GM21526 (cell line): ENCODE measurements at regions not wholly inside any gene's neighbourhood (a gene's known extent, or its start where the extent isn't known, plus 50 kb on each side); places are given as distances from the start of the nearest gene placed in this dataset.
"Not testable (repeated sequence)": the region's sequence is repeated elsewhere in the genome, so short reads cannot be mapped to it uniquely, and the experiment has no call there.

Experiments used
- ATAC-seq: cut with Tn5 transposase; IDR thresholded peaks from one replicate; pipeline ENCODE4 v1.9.1; 2021; ENCODE audit warnings: moderate library complexity; ENCODE audit not compliant: unreplicated experiment, low FRiP score

DNA sequence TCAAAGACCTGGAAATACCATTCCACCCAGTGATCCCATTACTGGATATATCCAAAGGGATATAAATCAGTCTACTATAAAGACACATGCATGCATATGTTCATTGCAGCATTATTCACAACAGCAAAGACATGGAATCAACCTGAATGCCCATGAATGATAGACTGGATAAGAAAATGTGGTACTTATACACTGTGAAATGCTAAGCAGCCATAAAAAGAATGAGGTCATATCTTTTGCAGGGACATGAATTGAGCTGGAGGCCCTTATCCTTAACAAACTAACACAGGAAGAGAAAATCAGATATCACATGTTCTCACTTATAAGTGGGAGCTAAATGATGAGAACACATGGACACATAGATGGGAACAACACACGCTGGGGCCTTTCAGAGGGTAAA lies 174.0 kb upstream of the GIMD1 start:
- not testable (repeated sequence) for ATAC-seq

DNA sequence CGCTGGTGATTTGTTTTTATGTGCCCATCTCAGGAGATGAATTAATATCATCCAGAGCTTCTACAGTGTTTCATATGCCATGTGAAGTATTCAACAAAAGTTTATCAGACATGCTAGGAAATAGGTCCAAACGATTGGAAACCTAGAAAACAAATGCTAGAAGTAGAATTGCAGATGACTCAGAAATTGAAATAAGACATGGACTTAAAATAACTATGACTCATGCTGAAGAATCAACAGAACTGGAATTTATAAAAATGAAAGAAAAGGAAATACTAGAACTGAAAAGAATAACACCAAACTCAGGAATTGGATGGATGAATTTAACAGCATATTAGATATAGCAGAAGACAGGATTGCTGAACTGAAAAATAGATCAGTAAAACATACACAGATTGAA lies 172.7 kb upstream of the GIMD1 start:
- no peak for ATAC-seq

DNA sequence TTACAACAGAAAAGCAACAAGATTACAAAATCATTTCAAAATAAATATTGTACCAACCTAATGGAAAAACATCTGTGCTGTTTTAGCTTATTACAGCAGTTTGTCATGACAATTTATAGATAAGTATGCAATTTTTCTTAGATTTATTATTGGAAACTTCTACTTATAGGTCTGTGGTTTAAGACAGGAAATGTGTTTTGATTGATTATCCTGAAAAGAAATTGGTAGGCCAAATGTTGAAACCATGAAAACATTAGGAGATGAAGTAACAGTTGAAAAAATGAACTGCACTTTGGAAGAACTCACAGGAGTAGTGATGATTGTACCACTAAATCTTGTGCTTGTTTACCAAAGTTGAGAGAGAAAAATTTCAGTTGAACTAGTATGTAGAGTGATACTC lies 162.2 kb upstream of the GIMD1 start:
- no peak for ATAC-seq

DNA sequence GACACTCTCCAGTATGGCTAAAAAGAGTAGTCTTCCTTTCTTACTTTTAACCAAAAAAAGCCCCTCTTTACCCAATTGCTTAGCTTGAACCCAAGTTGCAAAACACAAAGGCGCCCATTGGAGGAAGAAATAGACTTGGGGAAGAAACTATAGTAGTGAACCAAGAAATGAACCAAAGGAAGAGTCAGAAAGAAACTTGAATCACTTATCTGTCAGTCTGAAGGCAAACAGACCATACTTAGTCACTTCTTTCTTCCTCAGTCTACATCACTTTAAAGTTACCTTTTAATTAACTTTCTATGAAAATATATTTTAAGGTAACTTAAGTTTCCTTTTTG lies 161.4 kb upstream of the GIMD1 start:
- no peak for ATAC-seq

DNA sequence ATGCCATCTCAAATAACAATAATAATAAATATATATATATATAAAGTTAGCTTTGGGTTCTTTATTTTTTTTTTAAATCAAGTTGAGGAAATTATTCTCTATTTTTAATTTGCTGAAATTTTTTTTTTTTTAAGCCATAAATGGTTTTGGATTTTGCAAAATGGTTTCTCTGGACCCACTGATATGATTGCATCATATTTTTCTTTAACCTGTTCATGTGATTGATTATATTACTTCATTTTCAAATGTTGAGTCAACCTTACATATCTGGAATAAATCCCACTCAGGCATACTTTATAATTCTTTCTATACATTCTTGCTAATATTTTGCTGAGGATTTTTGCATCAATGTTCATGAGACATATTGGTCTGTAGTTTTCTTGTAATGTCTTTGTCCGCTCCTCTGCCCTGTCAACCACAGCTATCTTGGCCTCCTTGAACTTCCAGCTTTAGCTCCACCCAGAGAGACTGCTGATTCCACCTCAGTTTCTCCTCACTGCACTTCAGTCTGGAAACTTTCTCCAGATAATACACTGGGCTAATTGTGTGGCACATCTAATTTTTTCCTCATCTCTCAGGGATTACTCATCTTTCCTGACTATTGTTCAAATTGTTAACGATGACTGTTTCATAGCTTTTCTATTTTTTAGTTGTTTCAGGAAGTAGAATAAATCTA lies 160.9 kb upstream of the GIMD1 start:
- ATAC-seq: no peak

DNA sequence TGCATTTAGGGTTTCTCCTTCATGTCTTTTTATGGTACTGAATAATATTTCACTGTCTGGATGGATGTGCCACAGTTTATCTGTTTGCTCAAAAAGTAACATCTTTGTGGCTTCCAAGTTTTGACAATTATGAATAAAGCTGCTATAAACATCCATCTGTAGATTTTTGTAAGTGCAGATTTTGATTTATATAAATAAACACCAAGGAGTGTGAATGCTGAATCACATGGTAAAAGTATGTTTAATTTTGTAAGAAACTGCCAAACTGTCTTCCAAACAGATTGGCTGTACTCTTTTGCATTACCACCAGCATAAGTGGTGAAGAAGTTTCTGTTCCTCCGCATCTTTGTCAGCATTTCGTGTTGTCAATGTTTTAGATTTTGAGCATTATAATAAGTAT lies 158.7 kb upstream of the GIMD1 start:
- ATAC-seq: no peak

DNA sequence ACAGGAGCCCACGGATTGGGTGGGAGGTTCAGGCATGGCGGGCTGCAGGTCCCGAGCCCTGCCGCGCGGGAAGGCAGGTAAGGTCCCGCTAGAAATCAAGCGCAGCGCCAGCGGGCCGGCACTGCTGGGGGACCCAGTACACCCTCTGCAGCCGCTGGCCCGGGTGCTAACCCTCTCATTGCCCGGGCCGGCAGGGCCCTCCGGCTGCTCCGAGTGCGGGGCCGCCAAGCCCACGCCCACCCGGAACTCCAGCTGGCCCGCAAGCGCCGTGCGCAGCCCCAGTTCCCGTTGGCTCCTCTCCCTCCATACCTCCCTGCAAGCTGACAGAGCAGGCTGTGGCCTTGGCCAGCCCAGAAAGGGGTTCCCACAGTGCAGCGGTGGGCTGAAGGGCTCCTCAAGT lies 156.8 kb upstream of the GIMD1 start:
- ATAC-seq: not testable (repeated sequence)

DNA sequence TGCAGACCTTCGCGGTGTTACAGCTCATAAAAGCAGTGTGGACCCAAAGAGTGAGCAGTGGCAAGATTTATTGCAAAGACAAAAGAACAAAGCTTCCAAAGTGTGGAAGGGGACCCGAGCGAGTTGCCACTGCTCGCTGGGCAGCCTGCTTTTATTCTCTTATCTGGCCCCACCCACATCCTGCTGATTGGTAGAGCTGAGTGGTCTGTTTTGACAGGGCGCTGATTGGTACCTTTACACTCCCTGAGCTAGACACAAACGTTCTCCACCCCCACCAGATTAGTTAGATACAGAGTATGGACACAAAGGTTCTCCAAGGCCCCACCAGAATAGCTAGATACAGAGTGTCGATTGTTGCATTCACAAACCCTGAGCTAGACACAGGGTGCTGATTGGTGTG lies 156.2 kb upstream of the GIMD1 start:
- not testable (repeated sequence) for ATAC-seq

DNA sequence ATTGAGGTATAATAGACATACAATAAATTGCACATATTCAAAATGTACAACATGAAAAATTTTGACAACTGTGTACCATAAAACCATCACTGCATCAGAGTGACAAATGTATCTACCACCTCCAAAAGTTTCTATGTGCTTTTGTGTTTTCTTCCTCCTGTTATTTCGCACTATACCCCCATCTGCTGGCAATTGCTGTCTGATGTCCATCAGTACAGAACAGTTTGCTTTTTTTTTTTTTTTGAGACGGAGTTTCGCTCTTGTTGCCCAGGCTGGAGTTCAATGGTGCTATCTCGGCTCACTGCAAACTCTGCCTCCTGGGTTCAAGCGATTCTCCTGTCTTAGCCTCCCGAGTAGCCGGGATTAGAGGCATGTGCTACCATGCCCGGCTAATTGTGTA lies 154.3 kb upstream of the GIMD1 start:
- ATAC-seq: no peak

DNA sequence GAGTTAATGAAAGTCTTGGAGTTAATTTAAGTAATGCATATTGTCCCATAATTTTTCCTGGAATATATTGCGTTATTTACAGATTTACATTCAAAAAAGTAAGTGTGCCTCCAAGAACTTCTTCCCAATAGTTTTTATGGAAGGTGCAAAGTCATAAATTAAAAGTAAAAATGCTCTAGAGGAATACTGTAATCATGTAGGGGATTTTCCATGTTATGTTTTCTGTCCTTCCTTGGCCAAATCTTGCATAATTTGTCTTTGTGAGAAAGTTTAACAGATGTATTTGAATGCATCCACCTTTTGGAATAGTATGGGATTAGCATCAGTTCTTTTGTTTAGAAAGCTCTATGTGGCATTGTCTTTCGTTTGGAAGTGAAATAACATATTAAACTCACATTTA lies 144.1 kb upstream of the GIMD1 start:
- no peak for ATAC-seq

DNA sequence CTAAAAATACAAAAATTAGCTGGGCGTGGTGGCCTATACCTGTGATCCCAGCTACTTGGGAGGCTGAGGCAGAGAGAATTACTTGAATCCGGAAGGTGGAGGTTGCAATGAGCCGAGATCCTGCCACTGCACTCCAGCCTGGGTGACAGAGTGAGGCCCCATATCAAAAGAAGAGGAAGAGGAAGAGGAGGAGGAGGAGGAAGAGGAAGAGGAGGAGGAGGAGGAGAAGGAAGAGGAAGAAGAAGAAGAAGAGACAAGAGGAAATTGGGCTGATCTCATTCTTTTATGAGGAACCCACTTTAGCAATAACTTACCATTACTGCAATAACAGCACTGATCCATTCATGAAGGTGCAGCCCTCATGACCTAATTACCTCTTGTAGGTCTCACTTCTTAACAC lies 138.9 kb upstream of the GIMD1 start:
- ATAC-seq: no peak

DNA sequence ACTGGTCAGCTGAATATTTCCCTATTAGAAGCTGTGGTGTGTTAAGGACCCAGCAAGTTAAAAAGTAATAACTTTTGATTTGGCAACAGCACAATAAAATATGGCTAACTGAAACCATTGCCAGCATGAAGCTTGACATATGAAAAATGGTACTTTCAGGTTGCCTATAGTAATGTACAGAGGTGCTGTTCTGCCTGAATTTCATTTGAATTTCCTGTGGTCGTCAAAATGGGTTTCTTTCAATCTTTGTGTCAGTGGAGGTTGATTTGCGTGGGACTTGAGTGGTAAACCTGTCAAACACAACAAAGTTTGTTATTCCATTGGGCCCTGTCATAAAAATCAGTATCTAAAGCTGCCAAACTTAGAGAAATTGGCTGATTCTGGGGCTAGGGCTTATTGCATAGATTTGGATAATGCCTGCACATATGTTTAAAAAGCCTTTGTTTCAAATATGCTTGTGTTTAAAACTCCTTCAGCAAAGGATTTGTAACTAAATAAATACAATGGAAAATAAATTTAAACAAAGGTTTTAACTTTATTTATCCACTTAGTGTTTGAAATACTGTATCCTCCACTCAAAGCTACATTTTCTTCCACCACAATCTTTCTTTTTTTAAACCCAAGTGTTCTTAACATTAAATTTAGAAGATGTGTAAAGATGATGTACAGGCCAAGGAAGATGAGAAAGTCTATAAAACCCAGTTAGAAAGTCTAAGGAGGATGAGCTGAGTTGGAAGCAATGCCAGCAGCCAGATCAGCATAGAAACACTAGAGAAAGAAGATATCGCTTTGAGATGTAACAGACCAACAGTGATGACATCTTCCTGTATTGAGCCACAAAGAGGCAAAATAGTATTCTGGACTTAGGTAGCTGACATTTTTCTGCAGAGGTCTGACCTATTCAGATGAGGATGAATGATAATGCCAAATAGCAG lies 134.8 kb upstream of the GIMD1 start:
- ATAC-seq: no peak

DNA sequence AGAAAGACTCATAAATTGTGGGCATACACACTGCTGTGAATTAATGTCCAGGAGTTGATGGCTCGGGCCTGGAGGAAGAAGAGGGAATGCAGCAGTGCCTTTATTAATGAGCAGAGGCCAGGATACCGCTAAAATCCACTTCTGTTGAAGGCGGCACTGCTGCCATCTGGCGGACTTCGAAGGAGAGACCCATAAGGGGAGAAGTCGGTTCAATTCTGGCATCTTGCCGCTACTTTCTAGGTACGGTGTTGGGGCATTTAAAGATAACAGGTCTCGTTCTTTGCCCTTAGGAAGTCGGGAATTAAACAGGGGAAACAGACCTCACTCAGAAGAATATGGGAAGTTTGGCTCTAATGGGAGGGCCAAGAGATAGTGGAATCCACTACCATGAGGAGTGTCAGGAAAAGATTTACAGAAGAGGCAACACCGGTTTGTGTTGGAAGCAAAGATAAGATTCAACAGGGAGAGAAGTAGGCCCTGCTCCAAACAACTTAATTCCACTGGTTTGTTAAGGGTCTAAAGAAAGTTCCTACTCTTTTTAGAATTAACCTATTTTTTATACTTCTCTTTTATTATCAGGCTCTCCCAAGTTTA lies 133.6 kb upstream of the GIMD1 start:
- peak; percentile 92 for ATAC-seq

DNA sequence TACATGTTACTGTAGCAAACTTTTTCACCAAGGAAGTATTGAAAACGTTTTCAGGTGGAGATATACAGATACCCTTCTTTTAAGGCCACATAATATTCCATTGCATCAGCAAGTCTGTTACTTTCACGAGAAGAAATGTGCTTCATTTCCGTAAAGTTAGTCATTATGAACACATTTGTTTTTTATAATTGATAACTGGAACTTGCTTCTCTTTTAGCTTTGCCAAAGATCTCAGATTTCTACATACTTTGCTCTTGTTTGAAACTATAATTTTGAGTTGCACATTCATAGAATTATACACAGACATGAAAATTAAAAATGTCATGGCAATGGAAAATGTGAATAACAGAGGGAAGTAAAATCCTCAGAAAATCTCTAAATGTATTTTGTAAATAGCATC lies 128.7 kb upstream of the GIMD1 start:
- no peak for ATAC-seq

DNA sequence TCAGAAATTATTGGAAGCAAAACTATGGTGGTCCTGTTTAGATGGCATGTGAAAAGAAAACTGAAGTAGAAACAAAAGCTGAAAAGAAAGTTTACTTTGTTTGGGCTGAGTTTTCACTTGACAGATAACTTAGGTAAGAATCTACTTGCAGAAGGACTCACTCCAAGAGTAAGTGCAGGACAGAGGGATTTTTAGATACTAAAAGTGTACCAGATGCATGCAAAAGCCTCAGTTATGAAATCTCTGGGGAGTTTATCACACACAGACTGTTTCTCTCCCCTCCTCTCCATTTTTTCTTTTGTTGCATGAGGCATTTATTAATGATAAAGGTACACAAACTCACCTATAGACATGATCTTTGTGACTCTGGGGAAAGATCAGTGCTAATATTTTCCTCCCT lies 127.5 kb upstream of the GIMD1 start:
- no peak for ATAC-seq

DNA sequence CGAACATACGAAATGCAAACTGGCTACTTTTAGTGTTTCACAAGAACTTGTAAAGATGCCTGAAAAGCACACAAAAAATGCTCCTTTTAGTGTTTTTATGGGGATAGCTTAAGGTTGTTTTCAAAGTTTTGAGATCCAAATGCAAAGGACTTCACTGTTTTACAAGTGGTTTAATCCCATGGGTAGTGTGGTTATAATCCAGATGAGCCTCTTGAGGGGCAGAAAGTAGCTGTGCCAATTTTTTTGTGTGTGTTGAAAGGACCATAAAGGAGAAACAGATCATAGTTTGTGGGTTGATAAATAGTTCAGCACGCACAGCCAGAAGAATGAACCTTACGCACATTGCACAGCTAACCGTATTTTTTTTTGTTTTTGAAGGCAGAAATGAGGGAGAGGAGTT lies 126.9 kb upstream of the GIMD1 start:
- no peak for ATAC-seq

DNA sequence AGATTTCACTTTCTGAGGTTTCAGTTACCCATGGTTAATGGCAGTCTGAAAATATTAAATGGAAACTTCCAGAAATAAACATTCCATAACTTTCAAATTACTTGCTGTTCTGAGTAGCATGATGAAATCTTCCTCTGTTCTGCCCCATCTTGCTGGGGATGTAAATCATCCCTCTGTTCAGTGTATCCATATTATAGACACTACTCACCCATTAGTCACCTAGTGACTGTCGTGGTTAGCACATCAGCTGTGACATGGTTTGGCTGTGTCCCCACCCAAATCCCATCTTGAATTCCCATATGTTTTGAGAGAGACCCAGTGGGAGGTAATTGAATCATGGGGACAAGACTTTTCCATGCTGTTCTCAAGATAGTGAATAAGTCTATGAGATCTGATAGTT lies 125.5 kb upstream of the GIMD1 start:
- ATAC-seq: no peak

DNA sequence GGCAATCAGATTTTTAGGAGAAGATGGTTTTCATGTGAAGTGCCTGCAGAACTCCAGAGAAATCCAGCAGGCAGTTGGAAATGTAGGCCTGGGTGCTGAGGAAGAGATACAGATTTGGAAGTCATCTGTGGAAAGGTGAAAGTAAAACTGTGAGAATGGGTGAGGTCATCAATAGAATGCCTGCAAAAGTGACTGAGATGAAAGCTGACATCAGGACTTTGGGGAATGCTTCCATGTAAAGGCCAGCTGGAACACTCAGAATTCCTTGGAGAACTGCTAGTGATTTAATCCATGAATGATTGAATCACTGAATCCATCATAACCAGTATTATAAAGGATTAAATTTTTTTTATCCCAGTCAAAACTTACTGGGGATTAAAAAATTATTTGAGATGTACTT lies 124.5 kb upstream of the GIMD1 start:
- ATAC-seq: no peak

DNA sequence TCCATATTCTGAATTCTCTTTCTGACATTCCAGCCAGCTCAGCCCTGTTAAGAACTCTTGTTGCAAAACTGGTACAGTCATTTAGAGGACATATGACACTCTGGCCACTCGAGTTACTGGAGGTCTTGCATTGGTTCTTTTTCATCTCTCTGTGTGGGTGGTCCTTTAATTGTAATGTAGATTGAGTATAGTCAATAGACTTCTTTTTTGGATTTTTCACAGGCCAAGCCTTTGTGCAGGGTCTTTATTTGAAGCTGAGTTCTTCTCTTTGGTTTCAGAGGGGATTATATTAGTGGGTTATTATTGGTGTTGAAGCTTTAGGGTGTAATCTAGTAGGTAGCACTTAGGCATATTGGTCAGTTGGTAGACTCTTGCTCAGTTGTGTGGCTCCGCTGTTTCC lies 118.0 kb upstream of the GIMD1 start:
- ATAC-seq: no peak

DNA sequence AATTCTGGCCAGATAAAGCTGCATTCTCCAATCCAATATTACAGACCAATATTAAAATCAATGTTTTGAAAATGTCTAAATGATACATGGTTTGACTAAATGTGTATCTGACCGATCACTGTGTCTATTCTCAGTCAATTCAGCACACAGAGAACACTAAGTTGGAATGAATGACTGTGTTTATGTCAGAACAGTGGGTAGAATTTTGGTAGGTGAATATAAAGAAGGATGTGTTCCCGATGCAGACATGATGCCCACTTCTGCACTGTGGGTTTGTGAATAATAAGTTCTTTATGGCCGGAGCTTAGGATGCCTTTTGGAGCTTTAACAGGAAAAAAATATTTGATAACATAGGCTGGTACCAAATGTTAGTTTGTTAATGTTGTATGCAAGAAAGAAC lies 113.2 kb upstream of the GIMD1 start:
- ATAC-seq: no peak

DNA sequence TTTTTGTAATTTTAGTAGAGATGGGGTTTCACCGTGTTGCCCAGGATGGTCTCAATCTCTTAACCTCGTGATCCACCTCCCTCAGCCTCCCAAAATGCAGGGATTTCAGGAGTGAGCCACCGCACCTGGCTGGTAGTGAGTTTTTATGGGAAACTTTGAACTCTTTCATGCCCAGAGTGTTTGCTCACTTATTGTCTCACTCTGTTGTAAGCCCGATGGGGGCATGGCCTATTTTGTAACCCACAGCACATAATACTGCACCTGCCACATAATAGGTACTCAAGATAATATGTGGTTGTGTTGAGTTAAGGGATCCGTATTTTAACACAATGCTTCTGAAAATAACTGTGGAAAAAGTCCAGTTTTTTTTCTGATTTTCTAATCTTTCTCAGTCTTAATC lies 109.6 kb upstream of the GIMD1 start:
- ATAC-seq: no peak

DNA sequence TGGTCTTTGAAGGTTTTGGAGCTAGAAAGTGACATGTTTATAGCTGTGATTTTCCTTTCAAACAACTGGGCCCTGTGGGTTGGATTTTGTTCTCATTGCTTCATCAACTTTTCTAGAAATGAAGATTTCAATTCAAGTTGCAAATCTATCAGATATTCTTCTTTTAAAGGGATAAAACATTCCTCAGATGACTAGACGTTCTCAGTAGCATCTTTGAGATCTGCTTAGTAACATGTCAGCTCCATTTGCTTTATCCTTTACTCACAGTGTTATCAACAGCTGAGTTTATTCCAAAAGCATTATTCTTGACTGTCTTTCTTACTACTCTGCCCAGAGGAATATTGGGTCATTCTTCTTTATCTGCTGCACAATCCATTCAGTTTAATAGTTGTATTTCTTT lies 108.2 kb upstream of the GIMD1 start:
- no peak for ATAC-seq
